Activated CD4-positive, alpha-beta T cell treated with anti-CD3 and anti-CD28 coated beads, Interleukin-2, amount 50 U/mL, for 24 hours (primary cell): ENCODE measurements at regions not wholly inside any gene's neighbourhood (a gene's known extent, or its start where the extent isn't known, plus 50 kb on each side); places are given as distances from the start of the nearest gene placed in this dataset.

Experiments used
- DNase-seq, 2 donors: peaks; one replicate each; pipeline ENCODE4 v3.0.0-alpha.2; 2020; ENCODE audit warnings: low read depth in 1 of 2, low spot score in 1 of 2

DNA sequence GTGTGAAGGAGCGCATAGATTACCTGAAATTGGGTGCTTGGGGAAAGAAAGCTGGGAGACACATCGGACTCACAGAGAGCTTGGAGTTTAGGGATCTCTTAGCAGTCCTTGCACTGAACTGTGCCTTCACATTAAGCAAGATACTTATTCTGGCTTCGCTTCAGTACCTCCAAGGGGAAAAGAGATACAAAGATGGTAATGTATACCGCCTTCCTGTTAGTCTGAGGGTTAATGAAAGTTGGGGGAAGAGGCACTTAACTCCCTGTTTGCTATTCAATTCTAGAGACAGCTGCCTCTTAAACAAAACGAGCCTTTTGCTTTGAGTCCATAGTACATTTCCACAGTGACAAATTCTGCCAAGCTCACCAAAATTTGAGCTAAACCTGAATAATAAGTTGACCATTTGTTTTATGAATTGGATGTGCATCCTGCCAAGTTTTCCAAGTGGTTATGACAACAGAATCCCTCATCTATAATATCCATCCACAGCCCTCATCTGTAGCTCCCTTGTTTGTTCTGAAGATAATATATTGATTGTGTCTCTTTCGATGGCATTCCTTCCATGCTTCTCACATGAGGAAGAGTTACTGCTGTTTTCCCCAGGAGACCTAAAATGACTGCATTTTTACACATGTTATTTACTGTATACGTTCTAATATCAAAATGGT, 287.1 kb upstream of the ATP5MC3 start:
- DNase-seq, result no peak

DNA sequence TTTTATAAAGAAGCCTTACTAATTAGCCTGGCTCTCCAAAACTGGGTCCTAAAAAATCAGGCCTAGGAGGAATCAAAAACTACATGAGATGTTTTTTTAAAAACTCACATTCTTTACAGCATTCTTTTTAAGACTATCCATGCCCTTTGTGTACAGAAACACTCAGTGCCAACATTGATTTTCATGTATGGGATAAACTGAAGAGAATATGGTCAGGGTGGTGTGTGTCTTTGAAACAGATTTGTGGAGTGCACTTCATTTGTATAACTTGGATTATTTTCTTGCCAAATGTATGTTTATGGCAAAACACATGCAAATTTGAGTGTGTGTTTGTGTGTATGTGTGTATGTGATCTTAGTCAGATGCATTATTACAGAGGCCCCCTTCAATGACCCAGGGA, 283.6 kb upstream of the ATP5MC3 start:
- DNase-seq, result no peak

DNA sequence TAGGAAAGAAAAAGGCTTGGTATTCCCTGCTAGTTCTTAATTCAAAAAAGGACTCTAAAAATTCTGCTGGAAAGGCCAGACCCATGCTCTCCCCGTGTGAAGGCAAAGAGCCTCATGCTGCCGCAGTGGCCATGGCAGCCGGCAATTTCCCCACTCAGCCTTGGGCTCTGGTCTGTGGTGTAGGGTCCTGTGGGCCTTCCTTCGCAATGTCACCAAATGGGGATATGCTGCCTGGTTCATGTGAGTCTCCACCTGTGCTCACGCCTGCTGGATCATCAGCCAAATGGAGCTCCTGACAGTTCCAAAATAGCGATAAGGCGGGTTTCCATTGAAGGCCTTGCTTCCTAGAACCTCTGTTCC, 282.8 kb upstream of the ATP5MC3 start:
- DNase-seq, result no peak

DNA sequence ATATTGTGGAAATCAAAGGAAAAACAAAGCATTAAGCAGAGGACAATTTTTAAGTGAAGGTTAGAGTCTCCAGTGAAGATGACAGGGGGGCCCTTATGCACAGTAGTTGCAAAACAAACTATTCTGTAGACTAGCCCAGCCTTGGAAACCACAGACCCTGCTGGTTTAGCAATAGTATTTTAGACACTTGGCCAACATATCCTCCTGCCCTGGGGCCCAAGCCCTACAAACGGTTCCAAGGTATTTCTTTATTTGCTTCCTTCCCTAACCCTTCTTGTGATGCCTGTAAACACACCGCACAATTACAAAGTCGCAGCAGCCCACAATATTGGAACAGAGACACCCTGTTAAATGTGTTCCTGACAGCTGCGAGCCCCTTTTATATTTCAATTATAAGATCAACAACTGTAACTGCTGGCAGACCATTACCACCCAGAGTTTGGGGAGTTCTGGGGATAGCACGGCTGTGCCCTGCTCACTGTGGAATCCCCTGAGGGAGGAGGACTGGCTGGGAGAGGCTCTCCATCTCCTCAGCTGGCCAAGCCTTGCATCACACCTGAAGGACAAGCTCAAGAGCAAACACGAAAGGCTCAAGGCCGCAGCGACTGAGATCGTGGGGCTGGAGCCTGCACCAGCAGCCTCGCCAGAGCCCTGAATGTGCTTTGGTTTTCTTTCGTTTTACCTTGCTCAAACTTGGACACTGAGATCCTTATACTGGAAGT, 282.2 kb upstream of the ATP5MC3 start:
- no peak for DNase-seq

DNA sequence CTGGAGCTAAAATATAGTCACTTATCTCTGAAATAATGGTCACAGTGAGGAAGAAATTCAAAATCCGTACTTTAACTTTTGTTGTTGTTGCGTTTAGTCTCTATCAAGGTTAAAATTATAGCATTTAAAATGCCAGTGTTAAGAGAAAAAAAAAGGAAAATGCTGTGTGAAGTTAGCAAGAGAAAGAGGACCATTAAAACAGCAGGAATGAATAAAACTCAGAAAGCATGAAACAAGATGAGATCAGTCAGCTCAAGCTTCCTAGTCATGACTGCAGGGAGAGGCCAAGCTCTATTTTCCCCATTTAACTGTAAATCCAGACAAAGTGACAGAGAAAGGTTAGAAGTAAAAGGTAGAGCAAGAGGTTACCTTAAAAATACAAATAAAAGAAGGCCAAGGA, 281.7 kb upstream of the ATP5MC3 start:
- no peak for DNase-seq

- no peak for DNase-seq
These were observed 280.7 kb upstream of the ATP5MC3 start for GRCh38 chr2:175462246-175462645.

DNA sequence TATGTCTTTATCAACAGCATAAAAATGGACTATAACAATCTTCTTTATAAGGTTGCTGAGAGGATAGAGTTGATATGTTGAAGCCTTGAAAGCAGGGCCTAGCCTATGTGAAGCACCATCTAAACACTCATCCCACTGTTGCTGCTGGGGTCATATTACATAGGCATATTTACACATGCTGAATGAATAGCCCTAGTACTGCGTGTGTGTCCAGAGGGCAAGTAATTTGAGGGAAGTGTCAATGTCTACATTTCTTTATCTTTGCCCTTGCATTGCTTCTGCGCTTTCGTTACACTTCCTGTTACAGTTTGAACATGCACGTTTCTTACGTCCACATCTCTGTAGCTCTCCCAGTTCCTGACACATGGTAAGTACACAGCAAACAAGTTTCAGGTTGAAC, 280.3 kb upstream of the ATP5MC3 start:
- no peak for DNase-seq

- no peak for DNase-seq
These were observed 276.5 kb upstream of the ATP5MC3 start for GRCh38 chr2:175457895-175458448.

- DNase-seq, result no peak
These were observed 273.5 kb upstream of the ATP5MC3 start for GRCh38 chr2:175454953-175455389.

DNA sequence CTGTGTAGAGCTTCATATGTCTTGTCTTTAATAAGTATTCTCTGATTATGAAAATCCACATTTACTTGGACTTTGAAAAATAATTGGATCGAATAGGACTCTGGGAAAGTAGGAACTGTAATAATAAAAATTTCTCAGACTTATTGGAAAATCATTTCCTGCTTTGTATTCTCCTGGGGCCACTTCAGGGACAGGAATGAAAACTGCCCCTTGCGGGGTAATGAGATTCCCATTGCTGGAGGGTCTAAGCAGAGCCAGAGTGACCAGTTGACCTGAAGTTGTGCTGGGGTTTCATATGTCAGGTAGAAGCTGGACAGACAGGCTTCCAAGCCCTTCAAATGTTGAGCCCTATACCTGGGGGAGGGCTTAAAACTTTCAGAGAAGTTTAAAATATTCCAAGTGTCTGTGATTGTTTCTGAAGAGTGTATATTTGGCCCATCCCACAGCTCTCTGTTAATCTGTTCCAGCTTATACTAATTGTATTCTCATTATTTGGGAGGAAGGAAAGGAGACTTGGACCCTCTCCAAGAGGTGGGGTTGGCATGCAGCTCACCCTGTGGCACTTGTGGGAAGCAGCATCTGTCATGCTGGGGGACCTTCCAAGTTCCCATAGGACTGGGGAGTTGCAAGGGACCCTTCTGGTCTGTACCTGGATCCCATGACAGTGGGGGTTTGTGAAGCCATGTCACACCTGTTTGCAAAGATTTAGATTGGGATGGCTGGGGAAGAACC, 268.7 kb upstream of the ATP5MC3 start:
- DNase-seq, result no peak

- no peak for DNase-seq
These were observed 268.1 kb upstream of the ATP5MC3 start for GRCh38 chr2:175449616-175450015.

GRCh38 chr2:175446201-175446600, 264.7 kb upstream of the ATP5MC3 start:
- DNase-seq, result no peak

- DNase-seq, result no peak
These were observed 263.8 kb upstream of the ATP5MC3 start for GRCh38 chr2:175445281-175445680.

- DNase-seq, result no peak
These were observed 260.9 kb upstream of the ATP5MC3 start for GRCh38 chr2:175442441-175442840.

- DNase-seq, result no peak
These were observed 259.8 kb upstream of the ATP5MC3 start for GRCh38 chr2:175441181-175441761.

- DNase-seq, result no peak
These were observed 257.9 kb upstream of the ATP5MC3 start for GRCh38 chr2:175439416-175439815.

DNA sequence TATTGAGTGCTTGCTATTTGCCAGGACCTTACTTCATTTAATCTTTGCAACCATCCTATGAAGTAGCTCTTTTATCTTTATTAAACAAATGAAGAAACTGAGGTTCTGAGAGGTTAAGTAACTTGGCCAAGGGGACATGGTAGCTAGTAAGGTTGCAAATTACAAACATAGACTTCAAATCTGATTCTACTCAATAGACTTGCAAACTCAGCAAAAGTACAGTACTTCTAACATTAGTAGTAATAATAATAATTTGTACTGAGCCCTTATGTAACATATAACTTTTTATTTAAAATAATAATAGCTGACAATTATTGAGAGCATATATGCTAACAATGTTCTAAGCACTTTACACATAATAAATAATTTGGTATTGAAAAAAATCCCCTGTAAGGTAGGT, 255.7 kb upstream of the ATP5MC3 start:
- DNase-seq, result no peak

GRCh38 chr2:175436076-175436475, 254.6 kb upstream of the ATP5MC3 start:
- DNase-seq, result no peak

- DNase-seq, result no peak
These were observed 253.5 kb upstream of the ATP5MC3 start for GRCh38 chr2:175435012-175435411.

- no peak for DNase-seq
These were observed 251.3 kb upstream of the ATP5MC3 start for GRCh38 chr2:175432793-175433192.

GRCh38 chr2:175432021-175432420, 250.5 kb upstream of the ATP5MC3 start:
- DNase-seq, result no peak
